HepG2 (cell line): ENCODE measurements at regions not wholly inside any gene's neighbourhood (a gene's known extent, or its start where the extent isn't known, plus 50 kb on each side); places are given as distances from the start of the nearest gene placed in this dataset.

Experiments used
- KAT7 ChIP-seq: IDR thresholded peaks from 2 replicates; pipeline ENCODE4 v1.6.1; 2018; ENCODE audit warnings: borderline replicate concordance, missing compliant biosample characterization
- POLR2AphosphoS5 ChIP-seq: IDR thresholded peaks from 2 replicates; pipeline ENCODE4 v1.6.1; 2012; ENCODE audit warnings: low read depth, low read length
- TF ChIP-seq, protein P1 (sequence below): IDR thresholded peaks from 2 replicates; pipeline ENCODE4 v1.6.1; 2012; ENCODE audit warnings: inconsistent platforms

DNA sequence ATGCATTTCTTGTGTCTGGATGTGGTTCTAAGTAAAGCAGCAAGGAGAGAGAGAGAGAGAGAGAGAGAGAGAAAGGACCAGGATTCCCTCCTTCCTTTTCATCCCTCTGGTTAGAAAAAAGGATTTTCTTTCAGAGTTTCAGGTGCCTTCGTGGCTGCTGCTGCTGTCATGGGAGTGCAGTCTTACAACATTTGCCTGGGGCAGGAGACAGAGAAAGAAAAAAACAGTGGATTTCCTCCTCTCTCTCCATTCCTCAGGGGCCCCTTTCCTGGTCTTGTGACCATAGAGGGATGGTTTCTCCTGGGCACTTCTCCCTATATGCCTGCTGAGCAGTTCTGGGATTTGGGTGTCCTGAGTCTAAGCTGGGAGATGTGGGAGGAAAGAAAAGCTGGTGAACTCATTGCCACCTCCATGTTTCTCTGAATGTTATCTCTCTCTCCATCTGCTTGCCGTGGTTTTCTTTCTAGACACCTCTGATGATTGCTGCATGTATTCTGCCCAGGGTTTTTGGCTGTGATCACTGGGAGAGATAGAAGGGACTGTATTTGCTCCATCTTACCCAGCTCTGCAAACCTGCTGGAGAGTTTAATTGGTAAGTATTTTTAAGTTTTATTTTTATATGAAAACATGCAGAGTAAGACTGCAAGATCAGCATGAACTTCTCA, 142.4 kb upstream of the RGMA start:
- TF ChIP-seq KAT7 (CRISPR knock-in tag) = no peak
- TF ChIP-seq POLR2AphosphoS5 = no peak
- TF ChIP-seq, protein P1, sequence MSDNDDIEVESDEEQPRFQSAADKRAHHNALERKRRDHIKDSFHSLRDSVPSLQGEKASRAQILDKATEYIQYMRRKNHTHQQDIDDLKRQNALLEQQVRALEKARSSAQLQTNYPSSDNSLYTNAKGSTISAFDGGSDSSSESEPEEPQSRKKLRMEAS = no peak
